ENCODE measurements at regions not wholly inside any gene's neighbourhood (a gene's known extent, or its start where the extent isn't known, plus 50 kb on each side); places are given as distances from the start of the nearest gene placed in this dataset.

- no peak overlapping the region for H2AFZ ChIP-seq (ENCODE audit: low read length)
- DNase-seq (ENCODE audit: low read depth in 1 of 2, low spot score in 2 of 2), result no peak
- no peak overlapping the region for H2BK15ac ChIP-seq (ENCODE audit: low read length)
- no peak overlapping the region for H4K8ac ChIP-seq (ENCODE audit: extremely low read depth, insufficient read depth, low read length)
- POLR2A ChIA-PET (ENCODE audit: partially characterized antibody), result no interaction called here
- no peak overlapping the region for H3K18ac ChIP-seq (ENCODE audit: extremely low read depth, low read length)
- no peaks in the 10 kb centered on the region for H3K79me1 ChIP-seq (ENCODE audit: low read depth, low read length)
- H3K4me2 ChIP-seq (ENCODE audit: insufficient read depth in 1 of 2, low read depth in 2 of 2, low read length in 2 of 2), result no peak overlapping the region
- no peak overlapping the region for H2BK5ac ChIP-seq (ENCODE audit: low read depth, low read length)
- H2BK12ac ChIP-seq (ENCODE audit: low read depth, low read length), result no peak overlapping the region
- no peak overlapping the region for H3K14ac ChIP-seq (ENCODE audit: insufficient read length)
- no peaks in the 10 kb centered on the region for H3K79me2 ChIP-seq (ENCODE audit: control insufficient read depth in 1 of 2, insufficient read depth in 2 of 2, low read length in 2 of 2)
- no peak overlapping the region for H4K5ac ChIP-seq (ENCODE audit: insufficient read length, low read depth, low read length)
- H2AK5ac ChIP-seq (ENCODE audit: low read depth, low read length), result no peak overlapping the region
- H3K56ac ChIP-seq (replicated peaks; ENCODE audit: insufficient read length, low read depth, low read length), result no peak overlapping the region
- WGBS, 2 experiments (ENCODE audit: extremely low coverage in 1 of 2, insufficient coverage in 1 of 2, insufficient read length in 1 of 2, insufficient replicate concordance in 2 of 2, low coverage in 1 of 2, low lambda C conversion rate in 2 of 2, missing lambda C conversion rate in 1 of 2), result 93% methylated on average over 1 of the region's 1 CpG; no CpG with 5 or more reads in 1 of the 2 experiments
- H4K20me1 ChIP-seq (replicated peaks in 1 of 2; ENCODE audit: control insufficient read depth in 1 of 2, insufficient read depth in 2 of 2, low read length in 2 of 2), result no peaks in the 10 kb centered on the region
- H3K9ac ChIP-seq (replicated peaks in 1 of 4; ENCODE audit: extremely low read depth in 1 of 4, low read depth in 3 of 4, low read length in 3 of 4), result no peak overlapping the region
- H3K4ac ChIP-seq (replicated peaks; ENCODE audit: insufficient read length, low read depth, low read length), result no peak overlapping the region
- FAIRE-seq, result no peak
- no peaks in the 10 kb centered on the region for H3K36me3 ChIP-seq (ENCODE audit: control insufficient read depth in 2 of 4, insufficient read depth in 4 of 4, low read length in 3 of 4)
- peaks cover 0 to 8% (median 0%) of the 10 kb centered on the region in 4 experiments; a peak in 1 of 7 replicates for H3K4me1 ChIP-seq (replicated peaks in 1 of 4; ENCODE audit: control insufficient read depth in 3 of 4, insufficient read depth in 4 of 4, low read length in 3 of 4)
- H3K27me3 ChIP-seq (replicated peaks in 1 of 4; ENCODE audit: control insufficient read depth in 3 of 4, extremely low read depth in 1 of 4, insufficient read depth in 3 of 4, low read length in 3 of 4), result no peaks in the 10 kb centered on the region; a peak in 2 of 7 replicates
- H3K27ac ChIP-seq (ENCODE audit: low read depth, low read length), result no peak overlapping the region
- CTCF ChIA-PET (ENCODE audit: partially characterized antibody), result interaction anchor here (0.6 to 3.0 kb wide), 7 partner anchors 9 to 201 kb away, joined by 3 to 12 read pairs (median 3); no protein-coding TSS in a partner anchor
- H2BK20ac ChIP-seq (ENCODE audit: low read length), result no peak overlapping the region
- H3K4me3 ChIP-seq (ENCODE audit: extremely low read depth in 1 of 4, insufficient read depth in 2 of 4, low read depth in 3 of 4, low read length in 4 of 4), result no peak overlapping the region
- H3K23ac ChIP-seq (ENCODE audit: insufficient read length), result no peak overlapping the region
- no peaks in the 10 kb centered on the region for H3K9me3 ChIP-seq (ENCODE audit: insufficient read depth in 2 of 2, low read depth in 1 of 2, low read length in 1 of 2)
- no peaks in the 10 kb centered on the region for H3K23me2 ChIP-seq (ENCODE audit: low read depth, low read length)
- H4K91ac ChIP-seq (replicated peaks; ENCODE audit: insufficient read length, low read length), result no peak overlapping the region
- H2BK120ac ChIP-seq (replicated peaks; ENCODE audit: low read depth, low read length), result no peak overlapping the region
- TF ChIP-seq CTCF (IDR thresholded peaks at IDR 0.05; ENCODE audit: control extremely low read depth in 1 of 3, insufficient read depth in 1 of 3, low read depth in 1 of 3, low read length in 3 of 3) (no peak), CEBPB (IDR thresholded peaks at IDR 0.05; ENCODE audit: low read depth, low read length) (no peak), CHD2 (IDR thresholded peaks at IDR 0.05; ENCODE audit: low read length) (no peak), MAFK (IDR thresholded peaks at IDR 0.05; ENCODE audit: low read depth, low read length) (no peak), EGR1 (IDR thresholded peaks at IDR 0.05; ENCODE audit: borderline replicate concordance, low read depth, low read length) (no peak), TAF7 (optimal IDR thresholded peaks at IDR 0.05; ENCODE audit: borderline replicate concordance, low read depth, low read length) (no peak), NANOG (IDR thresholded peaks at IDR 0.05; ENCODE audit: insufficient read depth, low read depth, low read length, poor library complexity, severe bottlenecking) (no peak), SRF (IDR thresholded peaks at IDR 0.05; ENCODE audit: low read depth, low read length) (no peak), HDAC6 (IDR thresholded peaks at IDR 0.05; ENCODE audit: low read depth, low read length) (no peak), SP2 (IDR thresholded peaks at IDR 0.05; ENCODE audit: low read length) (no peak), ASH2L (IDR thresholded peaks at IDR 0.05; ENCODE audit: low read length) (no peak), FOSL1 (IDR thresholded peaks at IDR 0.05; ENCODE audit: insufficient read depth, low read depth, low read length) (no peak), RFX5 (IDR thresholded peaks at IDR 0.05; ENCODE audit: borderline replicate concordance, low read depth, low read length) (no peak)
These were observed 140.0 kb upstream of the SERTAD2 start for GRCh38 chr2:64793701-64794100.

Data from H1 (cell line).